Bronchial epithelial cell (primary cell): ENCODE measurements at regions not wholly inside any gene's neighbourhood (a gene's known extent, or its start where the extent isn't known, plus 50 kb on each side); places are given as distances from the start of the nearest gene placed in this dataset.

Experiments used
- DNase-seq: peaks from one replicate; pipeline ENCODE4 v3.0.0-alpha.2; 2010; ENCODE audit warnings: low read depth
- FAIRE-seq: peaks from 2 replicates; lab custom pipeline; 2011; peaks lifted over from hg19 to GRCh38; lab: Jason Lieb, UNC
- H3K27me3 ChIP-seq: 2 replicates; pipeline ENCODE4 v1.5.1; 2011; ENCODE audit warnings: low read length; ENCODE audit not compliant: control insufficient read depth, insufficient read depth
- H3K36me3 ChIP-seq: 2 replicates; pipeline ENCODE4 v1.5.1; 2011; ENCODE audit warnings: low read length; ENCODE audit not compliant: control insufficient read depth, insufficient read depth
- H3K4me3 ChIP-seq: 2 replicates; pipeline ENCODE4 v1.5.1; 2011; ENCODE audit warnings: mild to moderate bottlenecking, low read depth, low read length, control low read depth
- CTCF ChIP-seq: IDR thresholded peaks from 2 replicates; pipeline ENCODE4 v1.5.1; 2011; ENCODE audit warnings: mild to moderate bottlenecking, moderate library complexity, low read length, control low read depth, inconsistent platforms; ENCODE audit not compliant: insufficient read depth, severe bottlenecking

DNA sequence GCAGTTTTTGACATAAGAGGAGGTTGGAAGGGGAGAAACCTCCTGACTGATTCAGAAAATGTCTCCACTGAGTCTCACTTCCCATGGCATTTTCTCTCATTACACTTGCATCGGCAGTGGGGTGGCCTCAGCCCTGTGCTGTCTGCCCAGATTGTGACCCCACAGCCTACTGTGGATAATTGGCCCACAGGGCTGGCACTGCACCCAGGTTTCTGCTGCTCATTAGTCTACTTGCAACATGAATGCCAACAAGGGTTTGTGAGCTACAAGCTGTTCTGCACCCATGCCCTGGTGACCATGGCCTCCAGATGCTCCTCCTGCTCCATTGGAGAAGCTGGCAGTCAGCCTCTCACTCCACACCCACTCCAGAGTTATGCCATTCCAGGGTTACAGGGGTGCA lies 296.0 kb downstream of the CTTN start:
- TF ChIP-seq CTCF: no peak
- no peaks in the 10 kb centered on the region for H3K27me3 ChIP-seq
- no peak overlapping the region for H3K4me3 ChIP-seq
- DNase-seq (no peak), FAIRE-seq (no peak)
- no peaks in the 10 kb centered on the region for H3K36me3 ChIP-seq

DNA sequence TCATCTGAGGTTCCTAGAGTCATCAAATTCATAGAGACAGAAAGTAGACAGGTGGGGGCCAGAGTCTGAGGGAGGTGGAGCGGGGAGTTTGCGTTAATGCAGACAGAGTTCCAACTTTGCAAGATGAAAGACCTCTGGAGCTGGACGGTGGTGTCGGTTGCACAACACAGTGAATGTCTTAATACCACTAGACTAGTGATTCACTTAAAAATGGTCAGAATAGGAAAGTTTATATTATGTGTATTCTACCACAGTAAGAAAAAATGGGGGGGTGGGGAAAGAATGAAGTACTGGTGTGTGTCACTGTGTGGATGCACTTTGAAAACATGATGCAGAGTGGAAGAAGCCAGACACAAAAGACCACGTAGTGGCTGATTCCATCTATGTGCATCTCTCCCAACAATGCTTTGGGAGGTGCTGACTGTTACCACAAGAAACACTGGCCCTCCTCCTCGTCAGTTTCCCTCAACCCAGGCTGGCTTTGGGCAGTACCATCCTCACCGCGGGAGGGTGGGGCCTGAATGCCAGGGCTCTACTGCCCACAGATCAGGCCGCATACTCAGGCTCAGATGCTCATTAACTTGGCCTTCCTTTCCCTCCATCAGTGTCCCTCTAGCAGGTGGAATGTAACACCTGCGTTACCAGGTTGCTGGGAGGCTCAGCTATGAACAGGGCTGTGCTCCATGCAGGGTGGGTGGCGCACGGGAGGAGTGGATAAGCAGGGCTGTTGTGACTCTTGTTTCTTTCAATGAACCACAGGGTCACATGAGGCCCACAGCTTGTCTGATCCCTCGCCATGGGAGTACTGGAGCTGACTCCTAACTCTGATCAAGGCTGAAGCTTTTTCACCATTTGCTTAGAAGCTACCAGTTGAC lies 297.0 kb downstream of the CTTN start:
- no peak overlapping the region for H3K4me3 ChIP-seq
- H3K36me3 ChIP-seq: no peaks in the 10 kb centered on the region
- H3K27me3 ChIP-seq: no peaks in the 10 kb centered on the region
- no peak for TF ChIP-seq CTCF
- FAIRE-seq: no peak
- no peak for DNase-seq

- DNase-seq (no peak), FAIRE-seq (peak; percentile 66)
- no peak overlapping the region for H3K4me3 ChIP-seq
- H3K27me3 ChIP-seq: no peaks in the 10 kb centered on the region
- no peaks in the 10 kb centered on the region for H3K36me3 ChIP-seq
- TF ChIP-seq CTCF: no peak
These were observed 297.7 kb downstream of the CTTN start for GRCh38 chr11:70696076-70696475.

GRCh38 chr11:70696564-70696963 lies 298.2 kb downstream of the CTTN start:
- FAIRE-seq (no peak), DNase-seq (no peak)
- Histone ChIP-seq H3K4me3 (no peak overlapping the region), H3K36me3 (no peaks in the 10 kb centered on the region), H3K27me3 (no peaks in the 10 kb centered on the region)
- no peak for TF ChIP-seq CTCF

GRCh38 chr11:70697701-70698100 lies 299.4 kb downstream of the CTTN start:
- no peak for TF ChIP-seq CTCF
- FAIRE-seq (no peak), DNase-seq (no peak)
- Histone ChIP-seq H3K36me3 (no peaks in the 10 kb centered on the region), H3K4me3 (no peak overlapping the region), H3K27me3 (no peaks in the 10 kb centered on the region)
